ENCODE measurements at regions not wholly inside any gene's neighbourhood (a gene's known extent, or its start where the extent isn't known, plus 50 kb on each side); places are given as distances from the start of the nearest gene placed in this dataset.

DNA sequence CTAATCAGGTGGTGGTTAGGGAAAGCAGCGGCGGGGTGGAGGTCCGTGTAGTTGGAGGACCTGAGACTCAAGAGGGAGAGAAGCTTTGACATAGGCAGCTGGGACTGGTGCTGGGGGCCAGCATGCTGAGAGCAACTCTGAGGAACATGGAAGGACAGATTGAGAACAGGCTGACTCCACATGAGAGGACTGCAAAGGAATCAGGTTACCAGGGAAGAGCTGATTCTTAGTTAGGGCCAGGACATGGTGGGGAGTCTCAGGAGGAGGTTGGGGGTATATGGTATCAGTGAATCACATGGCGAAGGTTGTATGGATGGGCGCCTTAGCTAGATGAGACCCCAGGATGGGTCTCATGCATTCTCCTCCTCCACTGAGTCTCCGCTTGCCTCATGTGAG is 264.0 kb upstream of the BOD1L1 start:
- no peak for DNase-seq (ENCODE audit: low read depth in 4 of 4, low spot score in 3 of 4)

DNA sequence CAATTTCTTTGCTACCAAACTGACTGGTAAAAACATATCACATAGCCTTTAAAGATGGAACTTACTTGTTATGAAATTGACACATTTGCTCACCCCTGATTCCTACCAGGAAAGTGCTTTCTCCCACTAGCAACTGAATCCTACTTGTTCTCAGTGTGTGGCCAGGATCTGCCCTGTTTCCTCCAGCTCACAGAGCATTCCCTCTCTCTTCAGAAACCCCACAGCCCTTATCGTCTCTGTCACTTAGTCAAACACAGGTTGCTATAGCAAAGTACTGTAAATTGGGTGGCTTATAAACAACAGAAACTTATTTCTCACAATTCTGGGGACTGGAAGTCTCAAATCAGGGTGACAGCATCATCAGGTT is 265.2 kb upstream of the BOD1L1 start:
- no peak for DNase-seq (ENCODE audit: low read depth in 4 of 4, low spot score in 3 of 4)

DNA sequence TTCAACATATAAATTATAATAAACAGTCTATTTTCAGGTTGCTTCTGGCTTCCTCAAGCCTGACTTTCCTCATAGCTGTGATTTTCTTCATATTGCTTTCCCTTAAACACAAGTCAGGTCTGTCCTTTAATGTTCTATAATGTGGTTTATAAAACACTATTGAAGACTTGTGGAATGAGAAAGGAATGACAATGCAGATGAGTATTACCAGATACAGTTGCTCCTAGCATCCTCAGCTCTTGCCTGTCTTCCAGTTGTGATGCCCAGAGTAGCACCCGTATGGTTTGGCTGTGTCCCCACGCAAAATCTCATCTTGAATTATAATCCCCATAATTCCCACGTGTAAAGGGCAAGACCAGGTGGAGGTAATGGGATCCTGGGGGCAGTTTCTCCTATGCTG is 265.7 kb upstream of the BOD1L1 start:
- no peak for DNase-seq (ENCODE audit: low read depth in 4 of 4, low spot score in 3 of 4)

DNA sequence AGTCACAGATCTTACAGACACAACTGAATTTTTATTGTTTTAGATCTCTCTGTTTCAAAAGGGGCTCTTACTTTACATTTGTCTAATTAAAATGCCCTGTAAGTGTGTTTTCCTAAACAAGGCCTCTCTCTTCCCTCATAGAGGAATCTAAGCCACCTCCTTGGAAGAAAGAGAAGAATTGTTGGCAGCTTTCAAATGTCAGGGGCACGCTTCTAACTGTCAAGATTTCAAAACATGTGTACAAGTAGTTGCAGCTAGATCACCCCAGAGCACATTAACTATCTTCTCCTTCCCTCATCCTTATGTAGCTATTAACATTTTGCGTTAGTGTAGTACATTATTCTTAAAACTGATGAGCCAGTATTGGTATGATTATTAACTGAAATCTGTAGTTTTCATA is 266.5 kb upstream of the BOD1L1 start:
- no peak for DNase-seq (ENCODE audit: low read depth in 4 of 4, low spot score in 3 of 4)

DNA sequence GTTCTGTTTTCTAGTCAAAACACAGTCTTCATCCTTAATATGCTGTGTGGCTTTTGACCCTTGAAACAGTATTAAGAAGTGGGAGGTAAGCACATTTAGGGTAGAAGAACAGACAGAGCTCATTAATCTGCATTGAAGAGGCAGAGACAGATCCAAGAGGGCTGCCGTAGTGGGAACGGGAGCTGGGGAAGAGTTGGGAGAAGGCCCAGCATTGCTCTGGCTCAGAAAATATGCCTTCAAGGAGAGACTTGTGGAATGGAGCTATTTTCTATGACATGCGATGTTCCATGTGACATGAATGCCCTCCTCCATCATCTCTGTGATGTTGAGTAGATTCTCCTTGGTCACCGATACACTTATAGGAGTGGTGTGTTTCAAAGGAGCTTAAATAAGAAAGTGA is 273.3 kb upstream of the BOD1L1 start:
- DNase-seq (ENCODE audit: low read depth in 4 of 4, low spot score in 3 of 4): no peak

DNA sequence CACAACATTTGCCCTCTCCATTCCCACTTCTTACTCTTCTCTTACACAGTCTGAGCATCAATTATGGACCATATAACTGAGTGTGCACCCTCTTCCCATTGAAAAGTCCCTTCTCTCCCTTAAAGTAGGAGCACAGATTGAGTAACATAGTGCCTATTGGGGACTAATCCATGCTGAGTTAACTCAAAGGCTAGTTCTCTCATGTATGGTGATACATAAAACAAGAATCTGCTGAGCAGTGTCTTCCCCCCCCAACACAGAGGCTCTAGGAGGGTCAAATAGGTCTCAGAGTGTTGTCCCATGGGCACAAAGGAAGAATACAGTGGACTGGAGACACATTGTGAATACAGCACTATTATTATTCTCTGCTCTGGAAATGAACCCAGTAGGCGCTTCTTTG is 274.6 kb upstream of the BOD1L1 start:
- DNase-seq (ENCODE audit: low read depth in 4 of 4, low spot score in 3 of 4): no peak

DNA sequence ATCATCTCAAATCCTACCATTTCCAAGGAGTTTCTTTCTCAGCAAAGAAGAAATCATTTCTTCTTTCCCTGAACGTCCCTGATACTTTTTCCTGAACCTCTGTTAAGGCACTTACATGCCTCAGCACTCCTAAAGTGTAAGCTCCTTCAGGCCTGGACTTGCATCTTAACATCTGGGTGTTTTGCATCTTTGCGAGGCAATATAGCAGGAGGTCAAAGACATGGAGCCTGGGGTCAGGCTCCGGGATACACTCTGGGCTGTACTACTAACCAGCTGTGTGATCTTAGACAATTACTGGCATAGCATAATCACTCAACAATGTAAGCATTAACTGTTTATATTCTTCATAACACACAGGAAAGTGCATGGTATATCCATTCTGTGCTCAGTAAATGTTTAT is 275.5 kb upstream of the BOD1L1 start:
- DNase-seq (ENCODE audit: low read depth in 4 of 4, low spot score in 3 of 4): no peak

DNA sequence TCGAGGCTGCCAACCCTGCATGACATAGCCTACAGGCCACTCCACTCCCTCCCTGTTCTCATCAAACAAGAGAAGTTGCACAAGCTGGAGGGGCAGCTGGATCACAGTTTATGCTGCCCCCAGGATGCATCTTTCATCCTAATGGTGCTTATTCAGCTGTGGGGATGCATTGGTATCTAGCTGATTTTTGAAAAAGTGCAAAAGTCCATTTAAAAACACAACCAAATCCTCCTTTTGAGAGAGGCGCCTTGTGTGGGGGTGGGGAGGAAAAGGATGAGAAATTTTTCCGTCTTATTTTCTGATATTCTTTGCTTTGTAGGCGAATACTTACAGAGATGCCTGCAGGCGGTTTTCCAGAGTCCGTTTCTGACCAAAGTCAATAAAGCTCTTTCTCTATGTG is 276.4 kb upstream of the BOD1L1 start:
- no peak for DNase-seq (ENCODE audit: low read depth in 4 of 4, low spot score in 3 of 4)

DNA sequence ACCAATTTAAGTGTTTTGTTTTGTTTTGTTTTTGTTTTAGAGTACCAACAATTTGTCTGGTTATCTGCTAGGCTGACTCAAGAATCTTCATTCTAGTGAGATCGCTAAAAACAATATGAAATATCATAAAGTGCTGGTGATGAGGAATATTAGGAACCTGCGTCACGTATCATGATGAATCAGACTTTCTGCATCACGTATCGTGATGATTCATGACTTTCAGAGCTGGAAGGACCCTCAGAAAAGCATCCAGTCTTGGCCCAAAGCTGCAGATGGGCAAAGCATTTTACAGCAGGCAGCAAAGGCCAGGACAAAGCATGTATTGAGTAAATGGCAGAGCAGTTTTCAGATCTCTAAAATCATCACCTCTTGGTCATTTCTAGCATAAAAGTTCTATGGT is 278.0 kb upstream of the BOD1L1 start:
- no peak for DNase-seq (ENCODE audit: low read depth in 4 of 4, low spot score in 3 of 4)

DNA sequence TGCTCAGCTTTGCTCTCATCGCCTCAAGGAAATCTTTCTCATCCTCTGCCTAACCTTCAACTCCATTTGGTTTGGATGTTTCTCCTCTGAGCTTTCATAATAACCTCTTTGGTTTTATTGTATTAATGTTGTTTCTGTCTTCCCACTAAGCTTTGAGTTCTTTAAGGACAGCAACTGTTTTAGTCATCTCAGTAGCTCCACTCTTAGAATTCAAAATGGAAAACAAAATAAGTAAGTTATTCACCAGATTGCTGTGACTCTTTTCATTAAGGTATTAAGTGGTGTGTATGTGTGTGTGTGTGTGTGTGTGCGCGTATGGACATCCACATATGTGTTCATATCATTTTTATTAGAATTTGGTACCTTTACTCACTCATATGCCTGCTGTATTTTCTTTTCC is 279.2 kb upstream of the BOD1L1 start:
- DNase-seq (ENCODE audit: low read depth in 4 of 4, low spot score in 3 of 4): no peak

DNA sequence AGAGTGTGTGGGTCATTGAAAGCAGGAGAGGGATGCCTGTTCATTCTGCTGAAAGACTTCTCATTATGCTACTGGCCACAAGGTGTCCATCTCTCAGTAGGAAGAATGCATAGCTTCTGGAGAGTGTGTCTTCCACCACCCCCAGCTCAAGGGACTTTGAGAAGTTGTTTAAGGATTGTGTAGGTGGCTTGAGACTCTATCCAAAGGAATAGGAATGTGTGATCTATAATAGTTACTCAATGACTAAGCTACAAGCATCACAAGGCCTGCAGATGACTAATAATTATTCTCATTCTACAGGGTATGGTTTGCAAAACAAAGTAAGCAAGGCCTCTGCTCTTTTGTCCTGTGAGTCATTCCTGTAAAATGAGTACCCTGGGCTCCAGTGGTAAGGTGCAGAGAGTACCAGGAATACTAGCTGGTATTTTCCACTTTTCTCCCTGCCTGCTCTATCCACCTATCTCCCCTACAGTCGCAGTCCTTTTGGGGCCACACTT is 279.8 kb upstream of the BOD1L1 start:
- DNase-seq (ENCODE audit: low read depth in 4 of 4, low spot score in 3 of 4): no peak

DNA sequence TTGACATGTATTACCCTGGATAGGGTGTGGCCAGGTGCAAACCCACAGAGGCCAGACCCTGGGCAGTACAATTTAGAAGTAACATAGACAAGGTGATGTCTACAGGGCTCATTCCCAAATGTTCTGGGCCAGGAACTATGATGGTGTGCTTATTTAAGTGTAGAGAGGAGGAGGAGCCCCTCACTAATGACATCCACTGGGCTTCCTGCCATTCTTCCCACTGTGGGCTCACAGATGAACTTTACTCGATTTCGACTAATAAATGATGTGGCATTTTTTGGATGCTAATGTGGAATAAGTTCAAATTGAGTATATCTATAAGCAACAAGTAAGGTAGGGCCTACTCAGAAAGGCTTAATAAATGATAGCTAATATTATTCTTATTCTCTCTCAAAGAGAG is 280.9 kb upstream of the BOD1L1 start:
- DNase-seq (ENCODE audit: low read depth in 4 of 4, low spot score in 3 of 4): no peak

DNA sequence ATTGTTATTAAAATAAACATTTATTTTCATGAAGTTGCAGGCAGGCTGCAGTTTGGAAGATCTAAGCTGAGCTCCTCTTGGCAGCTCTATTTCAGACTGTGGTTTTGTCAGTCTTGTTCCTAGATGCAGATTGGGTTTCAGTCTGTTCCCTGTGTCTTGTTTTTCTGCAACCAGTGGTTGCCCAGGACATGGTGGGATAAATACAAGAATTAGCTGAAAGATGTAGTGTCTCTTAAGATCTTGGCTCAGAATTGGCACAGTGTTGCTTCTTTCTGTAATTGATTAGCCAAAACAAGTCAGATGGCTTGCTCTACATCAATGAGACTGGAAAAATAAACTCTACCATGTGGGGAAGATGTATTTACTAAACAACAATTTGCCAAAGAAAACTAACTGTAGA is 283.0 kb upstream of the BOD1L1 start:
- DNase-seq (ENCODE audit: low read depth in 4 of 4, low spot score in 3 of 4): no peak

DNA sequence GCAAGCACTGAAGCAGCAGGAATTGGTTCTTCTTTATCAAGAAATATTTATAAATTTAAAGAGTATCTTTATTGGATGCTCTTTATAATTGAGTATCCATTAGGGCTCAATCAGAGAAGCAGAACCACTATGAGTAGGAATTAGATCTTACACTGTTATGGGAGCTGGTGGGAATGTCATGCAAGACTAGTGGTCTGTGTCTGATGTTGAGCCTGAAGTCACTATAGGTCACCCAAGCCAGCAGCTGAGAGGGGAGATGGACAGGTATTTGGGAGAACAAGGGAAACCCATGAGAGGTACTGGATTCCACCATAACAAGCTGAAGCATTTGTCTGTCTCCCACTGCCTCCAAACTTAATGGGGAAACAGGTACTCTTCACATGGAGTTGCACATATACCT is 283.7 kb upstream of the BOD1L1 start:
- DNase-seq (ENCODE audit: low read depth in 4 of 4, low spot score in 3 of 4): no peak

DNA sequence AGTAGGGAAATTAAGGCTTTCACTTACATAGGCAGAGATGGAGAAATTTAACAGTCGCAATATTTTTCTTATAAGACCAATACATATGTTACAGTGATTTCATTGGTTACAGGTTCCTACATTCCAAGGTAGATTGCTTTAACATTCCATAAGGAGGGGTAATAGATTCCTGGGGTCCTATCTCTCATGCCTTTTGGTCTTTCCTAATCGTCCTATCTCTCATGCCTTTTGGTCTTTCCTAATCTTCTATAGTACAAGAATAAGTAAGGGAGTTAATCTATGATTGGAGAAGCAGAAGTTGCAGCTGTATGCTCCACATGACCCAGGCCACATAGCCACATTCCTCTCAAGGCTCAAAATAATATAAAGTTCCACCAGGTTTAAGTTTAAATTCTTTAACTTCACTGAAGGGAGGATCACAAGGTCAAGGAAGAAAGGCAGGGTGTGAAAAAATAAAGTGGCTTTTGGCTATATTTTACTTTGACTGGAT is 285.0 kb upstream of the BOD1L1 start:
- DNase-seq (ENCODE audit: low read depth in 4 of 4, low spot score in 3 of 4): no peak

DNA sequence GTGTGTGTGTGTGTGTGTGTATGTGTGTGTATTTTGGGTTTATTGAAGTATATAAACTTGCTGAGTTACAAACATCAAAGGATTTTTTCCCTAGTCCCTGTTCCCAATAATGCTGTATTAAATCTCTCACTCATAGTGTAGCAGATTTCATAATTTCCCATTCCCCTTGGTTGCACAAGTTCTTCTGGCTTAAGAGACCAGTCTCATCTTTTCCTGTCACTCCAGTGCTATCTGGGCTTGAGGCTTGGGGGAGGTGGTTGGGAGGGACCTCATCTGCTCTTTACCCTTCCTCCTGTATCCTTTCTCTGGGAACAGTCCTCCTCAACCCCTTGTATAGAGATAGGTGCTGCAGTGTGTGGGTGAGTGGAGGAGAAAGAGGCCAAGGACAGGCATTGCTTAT is 285.4 kb upstream of the BOD1L1 start:
- no peak for DNase-seq (ENCODE audit: low read depth in 4 of 4, low spot score in 3 of 4)

DNA sequence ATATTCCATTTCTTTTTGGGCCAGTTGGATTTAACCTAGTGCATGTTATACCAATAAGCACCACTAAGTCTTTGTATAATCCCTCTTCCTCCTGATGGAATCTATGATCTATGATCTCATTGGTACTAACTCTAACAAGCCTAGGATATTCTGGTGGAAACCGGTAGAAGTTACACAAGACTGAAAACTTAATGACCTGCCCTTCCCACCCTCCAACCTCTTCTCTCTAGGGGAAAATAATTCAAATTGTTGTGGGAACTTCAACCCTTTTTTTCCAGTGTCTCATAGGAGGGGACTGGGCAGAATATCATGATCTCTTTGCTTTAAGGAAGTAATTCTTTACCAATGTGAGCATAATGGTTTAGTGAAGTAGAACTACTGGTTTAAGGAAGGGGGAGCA is 289.5 kb upstream of the BOD1L1 start:
- no peak for DNase-seq (ENCODE audit: low read depth in 4 of 4, low spot score in 3 of 4)

DNA sequence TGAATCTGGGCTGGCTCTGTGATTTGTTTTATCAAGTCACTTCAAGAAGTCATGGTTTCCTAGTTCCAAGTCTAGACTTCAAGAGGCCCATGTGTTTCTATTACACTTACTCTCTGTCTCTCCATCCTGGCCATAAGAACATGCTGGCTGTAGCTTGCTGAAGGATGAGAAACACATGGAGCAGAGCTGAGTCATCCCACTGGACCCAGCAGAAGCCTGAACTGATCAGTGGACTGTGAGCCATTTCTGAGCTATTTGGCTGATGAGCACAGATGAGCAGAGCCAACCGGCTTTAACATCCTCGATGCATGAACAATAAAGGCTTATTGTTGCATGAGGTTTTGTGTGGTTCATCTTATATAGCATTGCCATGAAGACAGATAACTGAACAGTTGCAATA is 290.6 kb upstream of the BOD1L1 start:
- no peak for DNase-seq (ENCODE audit: low read depth in 4 of 4, low spot score in 3 of 4)

DNA sequence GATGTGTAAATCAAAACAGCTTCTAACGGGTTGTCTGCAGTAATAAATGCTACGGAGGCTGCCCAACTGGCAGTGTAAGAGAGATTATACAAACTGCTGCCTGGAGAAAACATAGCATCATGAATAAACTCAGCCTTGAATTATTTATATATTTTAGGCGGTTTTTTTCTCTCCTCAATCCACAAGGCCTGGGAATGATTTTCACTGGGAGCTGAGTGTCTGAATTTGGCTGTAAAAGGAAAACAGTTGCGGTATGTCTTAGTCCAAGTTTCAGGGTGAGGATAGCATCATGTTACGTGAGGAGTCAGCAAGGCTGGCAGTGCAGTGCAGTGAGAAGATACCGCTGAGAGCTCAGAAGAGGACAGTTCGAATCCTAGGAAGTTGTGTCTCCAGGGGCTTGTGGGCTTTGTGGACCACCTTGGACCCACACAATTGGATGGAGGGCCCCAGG is 291.5 kb upstream of the BOD1L1 start:
- DNase-seq (ENCODE audit: low read depth in 4 of 4, low spot score in 3 of 4): no peak

DNA sequence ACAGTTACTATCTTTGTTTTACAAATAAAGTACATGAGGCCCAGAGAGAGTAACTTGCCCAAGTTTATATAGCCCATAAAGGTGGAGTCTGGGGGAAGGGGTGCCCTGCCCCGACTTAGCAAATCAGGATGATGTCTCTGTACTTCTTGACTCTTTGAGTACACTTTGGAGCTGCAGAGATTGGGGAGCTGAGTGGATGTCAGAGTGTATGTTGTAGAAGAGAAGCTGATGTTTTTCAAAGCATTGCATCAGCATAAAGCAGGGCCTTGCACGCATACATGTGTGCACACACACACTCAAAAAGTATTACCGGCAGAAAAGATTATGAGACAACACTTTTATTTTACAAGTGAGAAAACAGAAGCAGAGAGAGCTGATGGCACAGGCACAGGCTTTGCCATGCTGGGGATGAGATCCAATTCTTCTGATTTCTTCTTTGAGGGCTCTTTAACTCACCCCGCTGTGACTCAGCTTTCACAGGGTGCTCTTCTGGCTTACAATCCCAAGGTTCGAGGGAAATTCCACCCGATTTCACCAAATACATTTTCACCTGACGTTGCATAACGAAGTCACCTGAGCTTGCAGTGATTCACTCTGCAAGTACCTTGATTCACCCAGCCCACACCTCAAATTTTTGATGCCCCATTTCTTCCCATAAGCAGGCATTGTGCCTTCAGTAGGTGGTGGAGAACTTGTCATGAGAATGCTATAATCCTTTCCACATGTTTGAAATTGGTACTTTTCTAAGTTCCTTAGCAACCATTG is 292.8 kb upstream of the BOD1L1 start:
- DNase-seq (ENCODE audit: low read depth in 4 of 4, low spot score in 3 of 4): no peak

DNA sequence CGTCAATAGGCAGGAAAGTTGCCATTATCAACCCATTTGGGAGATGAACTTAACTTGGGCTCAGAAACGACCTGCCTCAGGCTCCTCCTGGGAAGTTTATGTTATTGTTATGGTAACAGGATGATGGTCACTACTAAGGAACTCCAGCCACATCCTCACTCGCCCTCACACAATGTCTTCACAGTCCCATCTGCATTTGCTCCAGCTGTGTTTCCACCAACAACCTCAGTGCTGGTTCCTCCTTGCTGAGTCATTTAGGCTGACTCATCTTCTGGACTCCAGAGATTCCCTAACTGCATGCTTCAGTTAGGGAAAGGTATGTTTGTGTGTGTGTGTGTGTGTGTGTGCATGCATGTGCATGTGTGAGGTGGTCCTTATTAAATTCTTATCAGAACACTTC is 293.4 kb upstream of the BOD1L1 start:
- no peak for DNase-seq (ENCODE audit: low read depth in 4 of 4, low spot score in 3 of 4)

DNA sequence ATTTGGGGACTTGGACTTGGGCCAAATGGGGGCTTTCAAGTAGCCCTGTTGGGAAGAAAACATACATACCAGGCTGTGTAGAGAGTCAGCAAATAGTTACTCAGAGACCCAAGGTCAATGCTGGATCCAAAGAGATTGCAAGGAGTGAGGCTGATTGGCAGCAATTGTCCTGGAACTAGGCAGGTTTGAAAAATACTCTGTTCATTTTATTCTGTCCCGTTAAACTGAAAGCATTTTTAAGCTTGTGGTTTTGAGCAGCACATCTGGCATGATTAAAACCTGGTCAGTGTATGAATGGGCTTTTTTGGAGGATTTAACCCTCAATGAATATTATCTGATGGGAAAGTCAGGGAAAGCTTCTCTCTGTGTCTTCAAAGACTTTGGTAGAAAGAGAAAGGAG is 294.3 kb upstream of the BOD1L1 start:
- no peak for DNase-seq (ENCODE audit: low read depth in 4 of 4, low spot score in 3 of 4)

DNA sequence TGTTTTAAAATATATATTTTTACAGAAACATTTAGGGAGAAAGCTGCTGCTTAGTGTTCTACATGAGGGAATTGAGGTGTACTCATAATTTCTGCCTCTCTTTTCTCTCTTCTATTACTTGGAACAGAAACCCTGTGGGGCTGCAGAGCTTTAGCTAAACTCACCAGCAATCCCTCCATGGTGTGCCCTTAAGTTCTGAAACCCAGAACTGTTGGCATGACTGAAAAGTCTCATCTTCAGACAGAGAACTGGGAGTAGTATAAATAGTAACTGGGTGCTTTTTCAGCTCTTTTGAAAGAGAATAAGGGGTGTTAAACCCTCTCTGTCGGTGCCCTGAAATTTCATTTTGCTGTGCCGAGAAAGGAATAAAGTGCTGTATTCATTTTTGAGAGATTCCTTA is 294.9 kb upstream of the BOD1L1 start:
- no peak for DNase-seq (ENCODE audit: low read depth in 4 of 4, low spot score in 3 of 4)
